ENCODE measurements at regions not wholly inside any gene's neighbourhood (a gene's known extent, or its start where the extent isn't known, plus 50 kb on each side); places are given as distances from the start of the nearest gene placed in this dataset.
"Not testable (repeated sequence)": the region's sequence is repeated elsewhere in the genome, so short reads cannot be mapped to it uniquely, and the experiment has no call there.

GRCh38 chr18:57954935-57955334, 89.1 kb upstream of the NEDD4L start:
- no peak for DNase-seq (ENCODE audit: low read depth in 2 of 2)

GRCh38 chr18:57953883-57954282, 90.1 kb upstream of the NEDD4L start:
- DNase-seq (ENCODE audit: low read depth in 2 of 2): no peak

- no peak for DNase-seq (ENCODE audit: low read depth in 2 of 2)
Measured at GRCh38 chr18:57951999-57952774, 91.8 kb upstream of the NEDD4L start.

DNA sequence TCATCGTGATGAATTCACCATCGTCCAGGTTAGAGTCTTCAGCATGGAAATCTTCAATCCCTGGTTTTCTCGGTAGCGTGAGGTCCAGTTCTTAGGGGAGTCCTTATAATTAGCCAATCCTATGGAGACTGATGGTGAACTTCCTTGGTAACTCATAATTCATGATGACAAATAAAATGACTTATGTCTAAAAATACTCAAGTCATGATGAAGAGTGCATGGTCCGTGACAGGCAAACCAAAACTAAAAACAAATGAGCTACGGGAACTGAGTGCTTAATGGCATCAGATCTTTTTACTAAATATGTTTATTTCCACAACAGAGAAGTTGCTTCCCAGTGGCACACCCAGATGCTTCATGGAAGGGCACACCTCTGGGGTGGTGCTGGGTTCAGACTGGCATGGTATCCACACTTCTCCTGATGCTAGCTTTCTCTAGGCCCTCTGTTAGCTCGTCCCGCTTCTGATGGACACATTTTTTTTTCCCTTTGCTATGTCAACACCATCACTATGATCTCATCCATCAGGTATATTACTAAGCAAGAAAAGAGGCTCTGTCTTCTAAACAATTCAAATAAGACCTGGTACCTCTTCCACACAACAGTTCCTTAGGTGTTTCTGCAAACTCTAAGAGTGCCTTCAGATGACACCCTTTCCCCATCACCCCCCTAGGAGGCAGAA, 92.8 kb upstream of the NEDD4L start:
- no peak for DNase-seq (ENCODE audit: low read depth in 2 of 2)

DNA sequence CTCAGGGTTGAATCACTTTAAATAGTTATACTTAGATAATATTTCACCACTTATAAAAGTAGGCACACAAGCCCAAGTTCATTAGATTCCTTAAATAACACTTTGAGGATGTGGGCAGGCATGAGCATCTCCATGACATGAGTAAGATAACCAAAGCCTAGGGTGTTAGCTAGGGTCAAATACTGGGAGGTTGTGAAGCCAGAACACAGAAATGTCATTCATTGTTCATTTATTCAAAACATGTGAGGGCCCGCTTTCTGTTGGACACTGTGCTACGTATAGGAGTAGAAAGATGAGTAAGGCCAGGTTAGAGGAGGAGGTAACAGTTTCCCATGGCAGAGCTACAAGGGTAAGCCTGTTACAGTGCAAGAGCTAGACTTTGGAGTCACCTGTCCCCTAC, 93.5 kb upstream of the NEDD4L start:
- DNase-seq (ENCODE audit: low read depth in 2 of 2): no peak

DNA sequence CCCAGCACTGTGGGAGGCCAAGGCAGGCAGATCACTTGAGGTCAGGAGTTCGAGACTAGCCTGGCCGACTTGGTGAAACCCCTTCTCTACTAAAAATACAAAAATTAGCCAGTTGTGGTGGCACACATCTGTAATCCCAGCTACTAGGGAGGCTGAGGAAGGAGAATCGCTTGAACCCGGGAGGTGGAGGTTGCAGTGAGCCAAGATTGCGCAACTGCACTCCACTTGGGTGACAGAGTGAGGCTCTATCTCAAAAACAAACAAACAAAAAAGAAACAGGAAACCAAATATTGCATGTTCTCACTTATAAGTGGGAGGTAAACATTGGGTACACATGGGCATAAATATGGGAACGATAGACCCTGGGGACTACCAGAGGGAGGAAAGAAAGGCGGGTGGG, 94.7 kb upstream of the NEDD4L start:
- DNase-seq (ENCODE audit: low read depth in 2 of 2): not testable (repeated sequence)

GRCh38 chr18:57947117-57947516, 96.9 kb upstream of the NEDD4L start:
- DNase-seq (ENCODE audit: low read depth in 2 of 2): no peak

DNA sequence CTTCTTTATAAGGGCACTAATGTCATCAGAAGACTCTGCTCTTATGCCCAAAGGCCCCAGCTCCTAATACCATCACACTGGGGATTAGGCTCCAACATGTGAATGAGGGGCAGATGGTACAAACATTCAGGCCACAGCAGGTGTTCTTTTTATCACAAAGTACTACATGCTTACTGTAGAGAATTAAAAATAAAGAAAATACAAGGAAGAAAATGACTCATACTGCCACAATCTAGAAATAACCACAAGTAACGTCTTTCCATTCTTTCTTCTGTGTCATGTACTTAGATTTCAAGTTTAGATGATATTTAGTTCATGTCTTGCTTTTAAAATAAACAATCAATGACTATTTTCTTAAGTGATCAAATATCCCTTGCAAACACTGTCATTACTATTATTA, 100.3 kb upstream of the NEDD4L start:
- no peak for DNase-seq (ENCODE audit: low read depth in 2 of 2)

- DNase-seq (ENCODE audit: low read depth in 2 of 2): no peak
Measured at GRCh38 chr18:57942493-57942892, 101.5 kb upstream of the NEDD4L start.

GRCh38 chr18:57941841-57942489, 102.1 kb upstream of the NEDD4L start:
- no peak for DNase-seq (ENCODE audit: low read depth in 2 of 2)

- DNase-seq (ENCODE audit: low read depth in 2 of 2): no peak
Measured at GRCh38 chr18:57940166-57940660, 103.8 kb upstream of the NEDD4L start.

GRCh38 chr18:57934375-57934774, 109.7 kb upstream of the NEDD4L start:
- DNase-seq (ENCODE audit: low read depth in 2 of 2): not testable (repeated sequence)

GRCh38 chr18:57931038-57931437, 113.0 kb upstream of the NEDD4L start:
- DNase-seq (ENCODE audit: low read depth in 2 of 2): peak in 1 of 2 donors; percentile 8

GRCh38 chr18:57930476-57930875, 113.5 kb upstream of the NEDD4L start:
- peak in 1 of 2 donors; percentile 9 for DNase-seq (ENCODE audit: low read depth in 2 of 2)

DNA sequence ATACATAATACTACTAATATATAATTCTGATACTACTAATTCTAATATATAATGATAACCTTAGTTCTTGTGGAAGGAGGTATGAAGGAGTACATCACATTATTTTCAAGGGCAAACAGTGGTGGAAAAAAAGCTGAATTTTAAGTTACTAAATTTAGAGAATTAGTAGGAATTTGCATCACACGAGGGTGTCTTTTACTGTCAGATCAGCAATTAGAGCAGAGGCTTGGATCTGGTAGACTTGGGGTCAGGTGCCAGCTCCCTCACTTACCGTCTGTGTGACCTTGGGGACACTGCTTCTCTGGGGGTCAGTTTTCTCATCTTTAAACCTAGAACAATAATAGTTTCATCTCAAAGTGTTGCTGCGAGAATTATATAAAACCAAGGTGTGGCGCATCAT, 114.1 kb upstream of the NEDD4L start:
- no peak for DNase-seq (ENCODE audit: low read depth in 2 of 2)

DNA sequence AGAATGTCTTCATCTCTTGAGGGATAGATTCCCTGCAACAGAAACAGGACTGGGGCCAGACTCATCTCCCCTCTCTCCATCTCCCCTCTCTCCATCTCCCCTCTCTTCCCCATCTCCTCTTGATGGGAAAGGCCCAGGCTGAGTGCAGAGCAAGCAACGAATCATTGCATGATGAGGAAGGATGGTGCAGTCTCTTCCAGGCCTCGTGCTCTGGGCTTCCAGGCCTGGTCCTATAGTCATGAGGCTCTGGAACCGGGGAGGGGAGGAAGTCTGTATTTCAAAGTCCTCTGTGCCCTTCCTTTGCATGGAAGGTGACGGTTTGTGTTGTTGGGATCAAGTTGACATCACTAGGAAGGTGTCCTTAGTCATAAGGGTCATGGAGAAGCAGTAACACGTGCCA, 115.6 kb upstream of the NEDD4L start:
- DNase-seq (ENCODE audit: low read depth in 2 of 2): no peak

DNA sequence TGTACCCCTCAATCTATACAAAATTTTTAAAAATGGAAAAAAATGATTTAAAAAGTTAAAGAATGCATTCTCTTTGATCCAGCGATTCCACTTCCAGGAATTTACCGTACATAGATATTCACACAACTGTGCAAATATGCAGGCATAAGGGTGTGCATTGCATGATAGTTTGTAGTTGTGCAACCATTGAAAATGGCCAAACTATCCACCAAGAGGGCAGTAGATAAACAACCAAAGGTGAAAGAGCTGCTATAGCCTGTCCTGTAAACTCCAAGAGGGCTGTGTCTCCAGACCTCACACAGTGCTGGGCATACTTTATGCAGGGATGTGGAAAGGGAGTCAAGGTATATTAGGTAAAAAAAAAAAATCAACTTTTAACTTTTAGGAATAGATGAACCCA, 116.5 kb upstream of the NEDD4L start:
- DNase-seq (ENCODE audit: low read depth in 2 of 2): no peak

GRCh38 chr18:57925706-57926105, 118.3 kb upstream of the NEDD4L start:
- DNase-seq (ENCODE audit: low read depth in 2 of 2): peak in 1 of 2 donors; percentile 19

GRCh38 chr18:57923611-57924010, 120.4 kb upstream of the NEDD4L start:
- no peak for DNase-seq (ENCODE audit: low read depth in 2 of 2)

DNA sequence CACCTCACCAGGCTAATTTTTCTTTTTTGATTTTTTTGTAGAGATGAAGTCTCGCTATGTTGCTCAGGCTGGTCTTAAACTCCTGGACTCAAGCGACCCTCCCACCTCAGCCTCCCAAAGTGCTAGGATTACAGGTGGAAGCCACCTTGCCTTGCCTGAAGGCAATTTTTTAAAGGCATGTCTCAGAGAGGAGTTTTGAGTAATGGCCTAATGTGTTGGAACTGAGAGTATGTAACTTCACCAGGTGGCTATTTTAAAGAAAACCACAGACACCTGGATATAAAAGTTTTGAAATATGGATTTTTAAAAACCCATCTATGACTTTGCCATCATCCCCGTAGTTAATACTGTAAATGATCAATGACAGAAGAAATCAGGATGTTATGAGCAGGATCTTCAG, 119.8 kb upstream of the ATP8B1 start:
- DNase-seq (ENCODE audit: low read depth in 2 of 2): no peak

DNA sequence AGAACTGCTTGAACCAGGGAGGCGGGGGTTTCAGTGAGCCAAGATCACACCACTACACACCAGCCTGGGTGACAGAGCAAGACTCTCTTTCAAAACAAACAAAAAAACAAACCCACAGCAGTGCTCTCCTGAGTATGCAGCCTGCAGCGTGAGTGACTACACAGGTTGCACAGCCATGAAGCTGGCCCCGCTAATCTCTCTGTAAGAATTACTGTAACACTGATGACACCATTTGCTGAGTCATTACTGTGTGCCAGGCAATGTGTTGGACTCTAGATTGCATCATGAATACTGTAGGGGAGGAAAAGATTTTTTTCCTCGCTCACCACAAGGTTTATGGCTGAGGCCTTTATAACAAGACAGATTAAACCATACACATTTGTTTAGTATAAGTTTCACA, 118.6 kb upstream of the ATP8B1 start:
- DNase-seq (ENCODE audit: low read depth in 2 of 2): no peak

DNA sequence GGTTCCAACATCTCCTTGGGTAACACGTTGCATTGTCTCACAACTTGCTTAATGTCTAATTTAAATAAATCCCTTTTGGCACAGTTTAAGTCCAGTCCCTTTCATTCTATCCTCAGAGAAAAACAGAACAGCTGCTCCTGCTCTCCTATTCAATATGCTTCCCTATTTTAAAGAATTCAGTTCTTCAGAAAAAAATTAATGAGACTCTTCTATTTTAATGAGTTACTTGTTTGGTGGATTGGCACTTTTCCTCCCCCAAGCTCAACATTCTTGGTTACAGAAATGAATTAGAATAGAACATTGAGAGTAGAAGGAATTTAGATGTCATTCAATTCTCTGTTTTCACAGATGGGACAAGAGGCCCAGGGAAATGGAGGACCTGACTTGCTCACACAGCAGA, 116.9 kb upstream of the ATP8B1 start:
- DNase-seq (ENCODE audit: low read depth in 2 of 2): no peak

DNA sequence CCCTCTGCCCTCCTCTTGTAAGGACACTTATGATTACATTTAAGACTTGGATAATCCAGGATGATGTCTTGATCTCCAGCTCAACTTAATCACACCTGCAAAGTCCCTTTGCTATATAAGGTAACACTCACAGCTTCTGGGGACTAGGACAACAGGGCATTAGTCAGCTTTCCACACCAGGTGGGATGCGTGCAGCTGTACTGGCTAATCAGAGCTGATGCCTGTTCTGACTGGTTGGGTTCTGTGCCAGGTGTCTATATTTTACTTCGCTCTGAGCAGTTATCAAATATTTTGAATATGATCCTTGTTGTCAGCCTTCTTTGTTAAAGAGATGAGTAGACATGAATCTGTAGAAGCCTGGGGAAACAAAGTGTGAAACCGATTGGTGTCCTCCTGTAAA, 115.5 kb upstream of the ATP8B1 start:
- no peak for DNase-seq (ENCODE audit: low read depth in 2 of 2)
